ENCODE measurements at regions not wholly inside any gene's neighbourhood (a gene's known extent, or its start where the extent isn't known, plus 50 kb on each side); places are given as distances from the start of the nearest gene placed in this dataset.
A peak's percentile ranks its signal among the peaks of the same experiment; 100 is the strongest.

- intact Hi-C loops (cut with DNase I): loop anchor here in 1 of 10 donors (10.0 kb wide), 1 partner anchor 80 kb away; no protein-coding TSS in a partner anchor
- TF ChIP-seq POLR2A (IDR thresholded peaks at IDR 0.05) (no peak), CTCF (IDR thresholded peaks at IDR 0.05) (no peak)
- no peaks in the 10 kb centered on the region for H3K9me3 ChIP-seq
- no peak for DNase-seq
- ATAC-seq: peak in 1 of 4 donors; percentile 49
- H3K4me1 ChIP-seq: peaks cover 0 to 5% (median 0%) of the 10 kb centered on the region in 12 donors
- H3K4me3 ChIP-seq: no peak overlapping the region
- H3K36me3 ChIP-seq: no peaks in the 10 kb centered on the region
- WGBS, 4 donors: 55 to 82% (median 72%) methylated on average over 2 of the region's 2 CpGs
- peak overlapping the region in 1 of 12 donors; percentile 15 for H3K27ac ChIP-seq
- H3K27me3 ChIP-seq: peaks cover 0 to 4% (median 0%) of the 10 kb centered on the region in 9 donors
Measured at GRCh38 chr11:93084727-93085505, 112.9 kb downstream of the SLC36A4 start.

- intact Hi-C loops (cut with DNase I): loop anchor here in 1 of 10 donors (10.0 kb wide), 1 partner anchor 85 kb away; no protein-coding TSS in a partner anchor
- Histone ChIP-seq H3K9me3 (peaks cover 0 to 10% (median 0%) of the 10 kb centered on the region in 12 donors), H3K27me3 (no peaks in the 10 kb centered on the region), H3K36me3 (no peaks in the 10 kb centered on the region), H3K4me3 (no peak overlapping the region), H3K27ac (no peak overlapping the region), H3K4me1 (peaks cover 0 to 5% (median 0%) of the 10 kb centered on the region in 12 donors)
- ATAC-seq: peak; percentile 28 to 85 (median 62)
- WGBS, 4 donors: 46 to 53% (median 49%) methylated on average over 5 of the region's 5 CpGs
- TF ChIP-seq CTCF (IDR thresholded peaks at IDR 0.05) (peak in 9 of 12 donors; percentile 8 to 55 (median 30)), POLR2A (IDR thresholded peaks at IDR 0.05) (no peak)
- DNase-seq: peak in 1 of 5 donors; percentile 24
Measured at GRCh38 chr11:93089474-93090102, 108.2 kb downstream of the SLC36A4 start.
